ENCODE measurements at regions not wholly inside any gene's neighbourhood (a gene's known extent, or its start where the extent isn't known, plus 50 kb on each side); places are given as distances from the start of the nearest gene placed in this dataset.

GRCh38 chr4:170657761-170658160 is 568.0 kb upstream of the AADAT start:
- 89% methylated on average over 2 of the region's 2 CpGs for WGBS, 2 donors
- no peak for DNase-seq
- Histone ChIP-seq H3K27me3 (no peaks in the 10 kb centered on the region), H3K36me3 (ENCODE audit: low read depth, missing control alignments) (no peaks in the 10 kb centered on the region), H3K27ac (no peak overlapping the region), H3K4me1 (no peaks in the 10 kb centered on the region), H3K9me3 (no peaks in the 10 kb centered on the region), H3K4me3 (no peak overlapping the region)
- TF ChIP-seq POLR2A (IDR thresholded peaks at IDR 0.05) (no peak), CTCF (IDR thresholded peaks at IDR 0.05) (no peak)
- intact Hi-C loops (cut with DNase I; ENCODE audit: low total_unique reads): no loop called here

- 69 to 71% methylated on average over 2 of the region's 2 CpGs for WGBS, 2 donors
- no peak for TF ChIP-seq CTCF (IDR thresholded peaks at IDR 0.05)
- H3K36me3 ChIP-seq (ENCODE audit: low read depth, missing control alignments): no peaks in the 10 kb centered on the region
Observed at GRCh38 chr4:170656506-170656905, 566.8 kb upstream of the AADAT start.

GRCh38 chr4:170652571-170652970 is 562.8 kb upstream of the AADAT start:
- Histone ChIP-seq H3K4me1 (no peaks in the 10 kb centered on the region), H3K9me3 (no peaks in the 10 kb centered on the region), H3K4me3 (no peak overlapping the region), H3K27ac (no peak overlapping the region), H3K27me3 (no peaks in the 10 kb centered on the region), H3K36me3 (ENCODE audit: low read depth, missing control alignments) (no peaks in the 10 kb centered on the region)
- intact Hi-C loops (cut with DNase I; ENCODE audit: low total_unique reads): no loop called here
- TF ChIP-seq POLR2A (IDR thresholded peaks at IDR 0.05) (no peak), CTCF (IDR thresholded peaks at IDR 0.05) (no peak)
- DNase-seq: no peak

More at GRCh38 chr4:170656506-170656905, 566.8 kb upstream of the AADAT start:
- no peaks in the 10 kb centered on the region for H3K9me3 ChIP-seq
- intact Hi-C loops (cut with DNase I; ENCODE audit: low total_unique reads): no loop called here
- no peaks in the 10 kb centered on the region for H3K27me3 ChIP-seq
- no peak for DNase-seq
- no peaks in the 10 kb centered on the region for H3K4me1 ChIP-seq
- H3K4me3 ChIP-seq: no peak overlapping the region
- no peak overlapping the region for H3K27ac ChIP-seq

DNA sequence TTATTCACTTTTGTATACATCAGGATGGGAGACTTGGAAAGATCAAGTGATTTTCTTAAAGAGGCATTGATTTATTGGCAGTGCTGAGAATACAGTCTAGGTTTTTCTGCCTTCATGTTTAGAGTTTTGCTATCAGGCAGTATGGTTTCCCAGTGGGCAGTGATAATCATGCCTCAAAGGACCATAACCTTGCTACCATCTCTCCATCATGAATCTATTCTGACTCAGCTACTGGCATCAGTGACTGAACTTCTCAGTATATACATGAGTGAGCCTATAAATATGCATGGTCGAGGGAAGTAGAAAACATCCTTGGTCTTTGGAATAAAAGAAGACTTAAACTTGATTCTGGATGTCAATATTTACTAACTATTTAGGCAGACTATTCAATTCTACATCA is 562.0 kb upstream of the AADAT start:
- Histone ChIP-seq H3K9me3 (no peaks in the 10 kb centered on the region), H3K27me3 (no peaks in the 10 kb centered on the region), H3K27ac (no peak overlapping the region), H3K4me3 (no peak overlapping the region), H3K36me3 (ENCODE audit: low read depth, missing control alignments) (no peaks in the 10 kb centered on the region), H3K4me1 (no peaks in the 10 kb centered on the region)
- intact Hi-C loops (cut with DNase I; ENCODE audit: low total_unique reads): no loop called here
- no peak for TF ChIP-seq POLR2A (IDR thresholded peaks at IDR 0.05)
- no peak for TF ChIP-seq CTCF (IDR thresholded peaks at IDR 0.05)
- no peak for DNase-seq
- 76 to 97% methylated on average over 1 of the region's 1 CpG for WGBS, 2 donors

DNA sequence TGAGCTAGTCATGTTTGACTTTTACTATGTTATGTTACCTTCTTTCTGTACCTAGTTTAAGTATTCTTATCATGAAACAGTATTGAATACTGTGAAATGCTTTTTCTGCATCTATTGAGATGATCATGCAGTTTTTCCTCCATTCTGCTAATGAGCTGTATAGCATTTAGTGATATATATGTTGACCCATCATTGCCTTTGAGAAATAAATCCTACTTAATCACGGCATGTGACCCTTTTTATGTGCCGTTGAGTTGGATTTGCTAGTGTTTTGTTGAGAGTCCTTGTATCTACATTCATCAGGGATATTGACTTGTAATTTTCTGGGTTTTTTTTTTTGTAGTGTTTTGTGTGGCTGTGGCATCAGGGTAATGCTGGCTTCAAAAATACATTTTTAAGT is 537.7 kb upstream of the AADAT start:
- intact Hi-C loops (cut with DNase I; ENCODE audit: low total_unique reads): no loop called here

More for the DNA sequence above, 537.7 kb upstream of the AADAT start:
- no peak for DNase-seq
- no peak for TF ChIP-seq CTCF (IDR thresholded peaks at IDR 0.05)
- TF ChIP-seq POLR2A (IDR thresholded peaks at IDR 0.05): no peak
- 43 to 56% methylated on average over 2 of the region's 2 CpGs for WGBS, 2 donors
- no peaks in the 10 kb centered on the region for H3K36me3 ChIP-seq (ENCODE audit: low read depth, missing control alignments)
- H3K4me3 ChIP-seq: no peak overlapping the region
- H3K27ac ChIP-seq: no peak overlapping the region
- H3K4me1 ChIP-seq: no peaks in the 10 kb centered on the region
- H3K9me3 ChIP-seq: no peaks in the 10 kb centered on the region
- H3K27me3 ChIP-seq: no peaks in the 10 kb centered on the region

All from testis (tissue), 2 donors.